Lung microvascular endothelial cell (primary cell): ENCODE measurements at regions not wholly inside any gene's neighbourhood (a gene's known extent, or its start where the extent isn't known, plus 50 kb on each side); places are given as distances from the start of the nearest gene placed in this dataset.
"Not testable (repeated sequence)": the region's sequence is repeated elsewhere in the genome, so short reads cannot be mapped to it uniquely, and the experiment has no call there.

ENCODE experiments used
- DNase-seq, 2 donors: peaks; one replicate each; pipeline versions ENCODE4 v3.0.0 to v3.0.0-alpha.2; 2010; ENCODE audit warnings: low read depth in 2 of 2

DNA sequence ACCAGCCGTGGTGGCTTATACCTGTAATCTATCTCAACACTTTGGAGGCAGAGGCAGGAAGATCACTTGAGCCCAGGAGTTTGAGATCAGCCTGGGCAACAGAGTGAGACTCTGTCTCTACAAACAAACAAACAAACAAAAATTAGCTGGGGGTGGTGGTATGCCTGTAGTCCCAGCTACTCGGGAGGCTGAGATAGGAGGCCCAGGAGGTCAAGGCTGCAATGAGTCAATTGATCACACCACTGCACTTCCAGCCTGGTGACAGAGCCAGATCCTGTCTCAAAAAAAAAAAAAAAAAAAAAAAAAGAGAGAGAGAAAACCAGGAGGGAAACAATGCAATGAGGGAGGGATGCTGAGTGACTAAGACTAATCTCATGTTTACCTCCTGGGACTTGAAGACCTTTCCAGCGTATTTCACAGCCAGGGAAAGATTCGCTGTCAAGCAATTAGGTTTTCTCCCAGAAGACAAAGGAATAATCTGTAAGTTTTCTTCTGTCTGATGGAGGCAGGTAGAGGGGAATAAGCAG, 51.1 kb upstream of the MIER3 start:
- DNase-seq, result no peak

DNA sequence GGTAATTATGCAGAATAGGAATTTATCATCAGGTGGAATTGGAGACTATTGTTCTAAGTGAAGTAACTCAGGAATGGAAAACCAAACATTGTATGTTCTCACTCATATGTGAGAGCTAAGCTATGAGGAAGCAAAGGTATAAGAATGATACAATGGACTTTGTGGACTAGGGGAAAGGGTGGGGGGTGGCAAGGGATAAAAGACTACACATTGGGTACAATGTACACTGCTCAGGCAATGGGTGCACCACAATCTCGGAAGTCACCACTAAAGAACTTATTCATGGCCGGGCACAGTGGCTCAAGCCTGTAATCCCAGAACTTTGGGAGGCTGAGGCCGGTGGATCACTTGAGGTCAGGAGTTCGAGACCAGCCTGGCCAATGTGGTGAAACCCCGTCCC, 51.6 kb upstream of the MIER3 start:
- DNase-seq, result not testable (repeated sequence)

DNA sequence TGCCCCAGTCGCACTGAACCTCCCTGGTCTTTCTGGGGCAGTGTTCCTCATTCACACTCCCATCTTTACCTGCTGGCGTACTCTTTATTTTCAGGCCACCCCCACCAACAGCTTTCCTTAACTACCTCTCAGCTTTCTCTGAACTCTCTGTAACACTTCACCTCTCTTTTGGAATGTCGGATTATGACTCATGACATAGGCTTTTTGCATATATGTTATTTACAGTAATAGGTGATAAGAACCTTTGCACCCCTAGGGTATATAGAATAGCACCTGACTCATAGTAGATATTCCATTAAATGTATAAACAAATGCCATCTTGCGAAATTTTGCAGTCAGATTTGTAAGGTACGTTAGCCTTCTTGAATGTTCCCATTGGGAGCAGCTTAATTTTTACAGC, 52.9 kb upstream of the MIER3 start:
- no peak for DNase-seq

DNA sequence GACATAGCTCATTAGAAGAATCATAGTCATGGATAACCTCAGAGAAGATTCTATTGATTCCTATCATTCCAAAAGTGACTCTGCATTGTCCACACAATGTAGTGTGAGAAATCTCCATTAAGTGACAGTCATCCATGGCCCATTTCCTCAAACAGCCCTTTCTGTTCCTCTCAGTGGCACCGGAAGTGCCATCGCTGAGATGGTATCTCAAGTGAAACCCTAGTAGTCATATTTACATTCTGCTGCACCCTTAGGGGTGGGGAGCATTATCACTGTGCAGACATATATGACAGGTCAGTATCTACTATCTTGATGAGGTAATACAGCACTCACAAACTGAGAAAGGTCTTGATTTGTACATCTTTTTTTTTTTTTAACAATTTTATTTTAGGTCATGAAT, 55.4 kb upstream of the MIER3 start:
- DNase-seq, result no peak

DNA sequence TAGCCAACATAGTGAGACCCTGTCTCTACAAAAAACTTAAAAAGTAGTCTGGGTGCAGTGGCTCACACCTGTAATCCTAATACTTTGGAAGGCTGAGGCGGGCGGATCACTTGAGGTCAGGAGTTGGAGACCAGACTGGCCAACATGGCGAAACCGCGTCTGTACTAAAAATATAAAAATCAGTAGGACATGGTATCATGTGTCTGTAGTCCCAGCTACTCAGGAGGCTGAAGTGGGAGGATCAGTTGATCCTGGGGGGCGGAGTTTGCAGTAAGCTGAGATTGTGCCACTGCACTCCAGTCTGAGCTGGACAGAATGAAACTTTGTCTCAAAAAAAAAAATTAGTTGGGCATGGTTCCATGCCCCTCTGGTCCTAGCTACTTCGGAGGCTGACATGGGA, 57.9 kb upstream of the MIER3 start:
- no peak for DNase-seq

DNA sequence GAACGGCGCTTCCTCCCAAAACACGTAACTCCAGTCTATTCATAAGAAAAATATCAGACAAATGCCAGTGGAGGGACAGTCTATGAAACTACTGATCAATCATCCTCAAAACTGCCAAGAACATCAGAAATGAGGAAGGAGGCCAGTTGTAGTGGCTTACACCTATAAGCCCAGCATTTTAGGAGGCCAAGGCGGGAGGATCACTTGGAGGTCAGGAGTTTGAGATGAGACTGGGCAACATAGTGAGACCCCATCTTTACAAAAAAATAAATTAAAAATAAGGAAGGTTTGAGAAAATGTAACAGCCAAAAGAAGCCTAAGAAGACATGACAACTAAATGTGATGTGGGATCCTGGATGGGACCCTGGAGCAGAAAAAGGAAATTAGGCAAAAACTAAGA, 58.9 kb upstream of the MIER3 start:
- DNase-seq, result no peak

DNA sequence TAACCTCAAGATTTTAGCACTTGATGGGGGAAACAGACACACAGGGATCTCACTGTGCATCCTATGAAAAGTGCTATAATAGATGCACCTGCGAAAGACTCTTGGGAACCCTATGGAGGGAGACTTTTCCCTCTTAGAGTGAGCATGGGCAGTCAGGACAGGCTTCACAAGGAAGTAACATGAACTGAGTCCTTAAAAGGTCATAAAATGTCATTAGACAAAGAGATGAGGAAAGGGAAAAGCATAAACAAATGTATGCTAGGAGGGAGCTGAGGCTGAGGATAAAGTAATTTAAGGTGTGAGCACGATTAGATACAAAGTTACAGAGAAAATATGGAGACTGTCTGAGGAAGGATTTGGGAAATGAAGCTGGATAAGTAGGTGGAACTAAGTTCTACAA, 60.6 kb upstream of the MIER3 start:
- no peak for DNase-seq

DNA sequence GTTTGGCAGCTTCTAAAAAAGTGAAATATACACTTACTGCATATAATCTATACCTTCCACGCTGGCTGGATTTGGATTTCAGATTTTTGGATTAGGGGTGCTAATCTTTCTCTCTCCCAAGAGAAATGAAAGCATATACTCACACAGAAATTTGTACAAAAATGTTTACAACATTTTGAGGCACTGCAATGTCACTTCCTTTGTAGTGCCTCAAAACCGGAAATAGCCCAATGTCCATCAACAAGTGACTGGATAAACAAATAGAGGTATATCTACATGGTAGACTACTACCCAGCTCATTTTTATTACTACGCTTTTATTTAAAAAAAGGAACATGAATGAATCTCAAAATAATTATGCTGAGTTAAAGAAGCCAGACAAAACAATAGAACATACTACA, 74.0 kb upstream of the MIER3 start:
- DNase-seq, result no peak

DNA sequence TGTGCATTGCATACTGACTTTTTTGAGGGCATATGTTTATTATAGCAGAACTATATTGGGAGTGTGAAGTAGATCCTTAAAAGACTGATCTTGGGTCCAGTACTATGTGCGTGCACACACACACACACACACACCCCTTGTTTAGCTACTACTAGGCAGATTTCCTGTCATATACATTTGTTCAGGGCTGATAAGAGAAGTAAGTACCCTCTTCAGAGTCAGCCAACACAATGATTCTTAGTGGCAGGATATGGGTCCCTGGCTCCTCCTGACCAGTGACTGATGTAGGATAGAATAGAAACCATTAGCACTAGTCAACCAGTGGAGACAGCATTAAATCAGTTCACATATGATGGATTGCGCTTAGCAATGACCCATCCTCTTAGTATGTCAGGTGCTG, 76.2 kb upstream of the MIER3 start:
- no peak for DNase-seq

DNA sequence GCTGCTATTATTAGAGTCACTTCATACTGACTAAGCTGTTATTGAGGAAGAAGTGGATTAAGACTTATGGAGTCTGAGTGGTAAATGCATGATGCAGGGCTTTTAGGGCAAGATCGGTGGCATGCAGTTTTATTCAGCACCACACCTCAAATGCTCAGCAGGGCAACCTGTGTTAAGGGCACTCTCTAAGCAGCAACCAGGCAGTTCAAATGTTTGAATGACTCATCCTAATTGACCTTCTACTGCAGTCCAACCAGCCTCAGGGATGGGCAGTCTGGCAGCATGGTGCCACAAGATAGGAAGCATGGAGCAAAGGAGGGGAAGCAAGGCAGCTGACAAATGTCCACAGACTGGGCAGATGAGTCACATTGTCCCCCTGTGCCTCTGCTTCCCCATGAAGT, 80.2 kb upstream of the MIER3 start:
- DNase-seq, result no peak

DNA sequence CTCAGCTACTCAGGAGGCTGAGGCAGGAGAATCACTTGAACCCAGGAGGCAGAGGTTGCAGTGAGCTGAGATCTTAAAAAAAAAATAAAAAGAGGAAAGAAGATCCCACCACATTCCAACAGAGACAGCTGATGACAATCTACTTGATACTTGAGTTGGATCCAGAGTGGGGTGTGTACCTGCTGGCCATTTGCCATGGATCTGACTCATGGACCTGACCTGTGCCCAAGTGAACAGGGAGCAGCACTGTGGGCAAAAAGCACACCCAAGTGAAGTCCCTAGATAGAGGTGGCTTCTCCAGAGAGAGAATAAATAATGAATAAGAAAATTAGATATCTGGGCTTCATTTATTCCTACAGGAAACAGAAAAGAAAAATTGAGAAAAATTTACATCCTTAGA, 81.2 kb upstream of the MIER3 start:
- no peak for DNase-seq

DNA sequence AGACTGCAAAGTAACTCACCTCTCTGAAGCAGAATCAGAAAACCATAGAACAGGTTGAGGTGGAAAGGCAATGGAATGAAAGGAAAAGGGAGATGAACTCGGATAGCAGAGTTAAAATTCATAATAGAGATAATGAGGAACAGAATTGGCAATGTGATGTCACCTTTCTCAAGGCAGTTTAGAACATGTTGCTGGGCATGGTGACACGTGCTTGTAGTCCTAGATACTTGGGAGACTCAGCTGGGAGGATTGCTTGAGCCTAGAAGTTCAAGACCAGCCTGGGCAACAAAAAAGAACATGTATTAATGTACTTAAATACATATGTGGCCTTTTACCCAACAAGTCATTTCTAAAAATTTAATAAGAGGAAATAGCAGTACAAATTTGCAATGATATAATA, 81.6 kb upstream of the MIER3 start:
- DNase-seq, result no peak

DNA sequence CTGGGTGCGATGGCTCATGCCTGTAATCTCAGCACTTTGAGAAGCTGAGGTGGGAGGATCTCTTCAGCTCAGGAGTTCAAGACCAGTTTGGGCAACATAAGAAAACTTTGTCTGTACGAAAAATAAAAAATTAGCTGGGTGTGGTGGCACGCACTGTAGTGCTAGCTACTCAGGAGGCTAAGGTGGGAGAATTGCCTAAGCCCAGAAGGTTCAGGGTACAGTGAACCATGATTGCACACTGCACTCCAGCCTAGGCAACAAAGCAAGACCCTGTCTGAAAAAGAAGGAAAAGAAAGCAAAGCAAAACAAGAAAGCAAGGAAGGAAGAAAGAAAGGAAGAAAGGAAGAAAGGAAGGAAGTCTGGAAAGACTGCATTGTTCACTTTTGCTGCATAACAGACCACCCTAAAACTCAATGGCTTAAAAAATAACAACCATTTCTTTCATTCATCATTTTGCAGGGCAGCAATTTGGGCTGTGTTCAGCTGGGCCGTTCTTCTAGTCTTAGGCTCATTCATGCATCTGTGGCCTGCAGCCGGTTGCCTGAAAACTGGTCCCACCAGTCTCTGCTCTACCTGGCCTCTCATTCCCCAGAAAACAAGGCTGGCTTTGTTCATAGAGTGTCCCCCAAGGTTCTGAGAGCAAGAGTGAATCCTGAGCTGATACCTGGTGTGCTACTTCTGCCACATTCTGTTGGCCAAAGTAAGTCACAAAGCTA, 82.4 kb upstream of the MIER3 start:
- DNase-seq, result no peak

DNA sequence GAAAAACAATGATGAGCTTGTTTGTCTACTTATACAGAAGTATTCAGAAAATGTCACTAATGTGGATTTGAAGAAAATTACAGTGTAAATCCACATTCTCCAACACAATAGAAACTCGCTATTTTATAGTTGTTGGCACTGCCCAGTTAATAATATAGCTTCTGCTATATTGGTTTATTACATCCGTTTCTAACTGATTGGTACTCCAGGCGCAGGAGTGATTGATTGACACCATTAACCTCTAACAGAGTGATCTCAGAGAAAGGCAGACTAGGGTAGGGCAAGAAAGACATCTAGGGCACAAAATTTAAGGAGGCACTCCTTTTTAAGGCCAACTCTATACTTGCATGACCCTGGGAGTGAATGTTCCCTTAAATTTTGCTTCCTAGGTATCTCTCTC, 84.0 kb upstream of the MIER3 start:
- no peak for DNase-seq

DNA sequence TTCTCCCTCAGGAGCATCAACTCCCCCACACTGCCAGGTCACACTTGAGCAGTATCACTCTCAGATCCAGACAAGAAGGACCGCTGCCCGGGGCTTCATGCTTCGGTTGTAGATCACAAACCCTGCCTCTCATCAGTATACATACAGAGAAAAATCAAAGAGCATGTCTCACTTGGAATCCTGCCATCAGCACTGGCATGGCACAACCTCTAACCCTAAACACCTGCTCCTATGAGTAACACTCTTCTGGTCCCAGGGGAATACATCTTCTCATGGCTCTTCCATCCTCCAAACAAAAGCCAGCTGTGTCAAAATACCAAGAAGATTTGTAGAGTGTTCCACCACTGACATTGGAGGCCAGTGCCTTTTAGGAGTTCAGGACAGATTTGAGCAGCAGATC, 84.8 kb upstream of the MIER3 start:
- DNase-seq, result no peak

DNA sequence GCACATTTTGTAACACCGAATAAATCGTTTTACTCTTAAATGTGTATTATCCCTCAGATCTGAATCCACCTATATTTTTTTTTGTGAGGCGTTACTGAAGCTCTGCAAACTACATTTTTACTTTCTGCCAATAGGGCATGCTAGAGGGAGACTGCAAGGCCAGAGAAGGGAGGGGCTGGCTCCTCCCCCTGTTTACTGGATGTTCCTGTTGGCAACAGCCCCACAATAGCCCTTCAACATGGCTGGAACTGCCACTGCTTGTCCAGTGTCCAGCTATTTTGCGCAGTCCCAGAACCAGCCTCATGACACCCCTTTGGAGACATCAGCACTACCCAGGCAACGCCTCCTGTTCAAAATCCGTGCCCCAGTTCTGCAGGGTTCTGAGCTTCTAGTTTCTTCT, 85.4 kb upstream of the MIER3 start:
- DNase-seq, result no peak

DNA sequence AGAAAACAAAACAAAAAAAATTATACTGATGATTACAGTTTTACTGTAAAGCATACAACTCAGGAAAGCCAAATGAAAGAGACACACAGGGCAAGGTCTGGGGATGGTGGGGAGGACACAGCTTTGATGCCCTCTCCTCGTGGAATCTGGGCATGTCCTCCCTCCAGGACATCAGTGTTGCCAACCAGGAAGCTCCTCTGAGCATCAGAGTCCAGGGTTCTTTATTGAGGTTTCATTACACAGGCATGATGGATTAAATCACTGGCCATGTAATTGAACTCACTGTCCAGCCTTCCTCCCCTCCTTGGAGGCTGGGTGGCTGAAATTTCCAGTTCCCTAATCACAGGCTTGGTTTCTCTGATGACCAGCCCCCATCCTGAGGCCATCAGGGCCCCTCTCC, 89.6 kb upstream of the MIER3 start:
- no peak for DNase-seq

DNA sequence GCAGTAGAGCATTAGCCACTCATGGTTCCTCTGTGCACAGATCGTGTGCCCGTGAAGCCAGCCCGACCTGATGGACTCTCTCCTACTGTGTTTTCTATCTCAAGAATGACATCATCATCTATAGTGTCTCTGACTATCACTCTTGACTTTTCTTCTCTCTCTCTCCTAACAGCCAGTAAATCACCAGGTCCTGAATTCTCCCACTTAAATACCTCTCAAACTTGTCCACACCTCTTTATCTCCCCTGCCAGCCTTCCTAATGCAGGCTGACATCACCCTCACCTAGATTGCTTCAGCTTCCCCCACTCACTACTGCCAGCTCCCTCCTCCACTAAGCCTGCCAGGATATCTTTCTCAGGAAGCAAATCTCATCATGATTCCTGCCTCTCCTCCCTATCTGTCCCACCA, 90.6 kb upstream of the MIER3 start:
- no peak for DNase-seq

DNA sequence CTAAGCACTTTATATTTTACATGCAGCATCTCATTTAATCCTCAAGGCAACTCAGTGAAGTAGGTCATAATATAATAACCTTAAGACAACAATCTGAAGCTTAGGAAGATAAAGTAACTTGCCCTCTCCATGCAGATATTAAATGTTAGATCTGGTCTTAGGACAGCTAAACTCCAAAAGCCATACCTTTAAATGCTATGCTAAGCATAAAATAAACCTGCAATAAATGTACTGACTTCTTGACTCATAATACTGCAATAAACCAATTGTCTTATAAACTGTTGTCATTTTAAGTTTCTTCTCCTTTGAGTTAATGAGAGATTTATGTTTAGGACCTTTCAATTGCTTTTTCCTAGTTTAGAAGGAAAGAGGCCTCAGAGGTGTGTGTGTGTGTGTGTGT, 102.2 kb upstream of the MIER3 start:
- DNase-seq, result no peak

DNA sequence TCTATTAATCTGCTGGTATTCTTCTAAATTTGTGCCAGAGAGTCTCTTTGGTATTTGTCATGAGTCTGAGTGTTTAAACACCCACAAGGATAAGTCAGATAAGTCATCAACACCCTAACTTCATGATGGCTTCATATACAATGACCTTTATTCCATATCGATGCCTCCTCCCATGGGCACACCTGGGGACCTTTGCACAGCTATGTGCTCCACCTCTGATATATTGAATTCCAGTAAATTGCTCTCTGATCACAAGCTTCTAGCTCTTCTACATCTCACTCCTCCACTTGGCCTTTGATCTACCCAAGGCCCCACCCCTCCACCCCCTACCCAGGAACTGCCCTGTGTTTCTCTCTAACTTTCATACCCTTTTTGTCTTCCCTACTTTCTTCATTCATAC, 102.7 kb upstream of the MIER3 start:
- DNase-seq, result no peak

DNA sequence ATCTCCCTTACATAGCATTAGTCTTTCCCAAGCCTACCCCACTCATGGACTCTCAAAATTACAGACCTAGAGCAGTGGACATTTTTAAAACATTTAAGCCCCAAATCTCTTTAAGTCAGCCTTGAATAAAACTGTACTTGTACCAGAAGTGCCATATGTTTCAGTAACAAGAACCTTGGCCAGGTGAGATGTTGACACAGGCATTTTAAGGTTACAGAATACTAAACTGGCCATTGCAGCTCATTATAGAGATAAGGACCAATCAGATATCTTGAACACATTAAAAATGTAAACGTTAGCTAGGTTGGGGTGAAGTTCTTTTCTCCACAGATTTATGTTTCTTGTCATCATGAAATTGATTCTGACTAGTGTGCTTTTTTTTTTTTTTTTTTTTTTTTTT, 103.8 kb upstream of the MIER3 start:
- DNase-seq, result no peak

DNA sequence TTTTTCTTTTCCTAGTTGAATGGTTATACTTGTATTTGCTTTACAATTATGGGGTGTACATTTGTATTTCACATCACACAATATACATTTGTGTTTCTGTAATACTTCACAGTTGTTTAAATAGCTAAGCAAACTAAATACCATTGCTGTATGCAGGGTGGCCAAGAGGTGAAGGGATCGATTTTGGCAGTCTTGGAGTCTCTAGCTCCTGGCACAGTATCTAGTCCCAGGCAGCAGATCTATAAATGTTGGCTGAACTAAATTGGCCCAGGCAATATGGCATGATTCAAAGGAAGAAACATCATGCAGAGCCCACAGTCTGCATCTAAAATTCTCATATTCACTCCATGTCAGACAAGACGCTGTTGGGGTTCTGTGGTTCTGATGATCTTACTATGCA, 110.1 kb upstream of the GPBP1 start:
- DNase-seq, result no peak

DNA sequence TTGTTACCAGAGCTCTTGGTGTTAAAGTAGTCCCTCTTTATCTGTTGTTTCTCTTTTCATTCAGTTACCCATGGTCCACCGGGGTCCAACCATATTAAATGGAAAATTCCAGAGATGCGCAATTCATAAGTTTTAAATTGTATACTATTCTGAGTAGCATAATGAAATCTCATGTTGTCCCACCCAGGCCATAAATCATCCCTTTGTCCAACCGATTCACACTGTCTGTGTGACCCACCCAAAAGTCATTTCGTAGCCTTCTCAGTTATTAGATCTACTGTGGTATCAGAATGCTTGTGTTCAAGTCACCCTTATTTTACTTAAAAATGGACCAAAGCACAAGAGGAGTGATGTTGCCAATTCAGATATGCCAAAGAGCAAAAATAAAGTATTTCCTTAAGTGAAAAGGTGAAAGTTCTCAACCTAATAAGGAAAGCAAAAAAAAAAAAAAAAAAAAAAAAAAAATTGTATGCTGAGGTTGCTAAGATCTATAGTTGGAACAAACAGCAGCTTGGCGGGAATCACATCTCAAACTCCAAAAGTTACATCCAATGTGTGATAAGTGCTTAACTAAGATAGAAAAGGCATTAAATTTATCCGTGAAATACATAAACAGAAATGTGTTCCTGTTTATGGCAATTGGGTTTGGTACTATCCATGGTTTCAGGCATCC, 106.8 kb upstream of the GPBP1 start:
- no peak for DNase-seq

DNA sequence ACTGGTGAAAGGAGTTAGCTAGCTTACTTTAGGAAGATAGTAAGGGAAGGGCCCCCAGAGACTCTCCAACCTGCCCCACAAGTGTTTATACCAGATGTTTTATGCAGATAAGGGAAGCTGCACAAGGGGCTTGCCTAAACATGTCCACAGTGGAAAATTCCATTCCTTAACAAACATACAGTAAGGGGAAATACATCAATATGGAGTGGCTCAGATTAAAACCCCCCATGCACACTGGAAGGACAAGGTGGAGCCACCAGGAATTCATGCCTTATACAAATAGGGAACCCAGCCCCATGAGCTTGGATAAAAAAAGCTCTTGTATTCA, 106.3 kb upstream of the GPBP1 start:
- peak; percentile 12 to 32 for DNase-seq
